ENCODE measurements at regions not wholly inside any gene's neighbourhood (a gene's known extent, or its start where the extent isn't known, plus 50 kb on each side); places are given as distances from the start of the nearest gene placed in this dataset.
"Not testable (repeated sequence)": the region's sequence is repeated elsewhere in the genome, so short reads cannot be mapped to it uniquely, and the experiment has no call there.

- no peak for DNase-seq (ENCODE audit: low read depth)
- TF ChIP-seq, protein P1, sequence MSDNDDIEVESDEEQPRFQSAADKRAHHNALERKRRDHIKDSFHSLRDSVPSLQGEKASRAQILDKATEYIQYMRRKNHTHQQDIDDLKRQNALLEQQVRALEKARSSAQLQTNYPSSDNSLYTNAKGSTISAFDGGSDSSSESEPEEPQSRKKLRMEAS (IDR thresholded peaks at IDR 0.05; ENCODE audit: low read depth, low read length): no peak
- H3K4me3 ChIP-seq (ENCODE audit: low read depth, low read length): no peak overlapping the region
Observed at GRCh38 chr21:30027986-30028385, 88.2 kb upstream of the GRIK1 start.

GRCh38 chr21:30023056-30023455 lies 83.3 kb upstream of the GRIK1 start:
- H3K4me3 ChIP-seq (ENCODE audit: low read depth, low read length); DNase-seq (ENCODE audit: low read depth): not testable (repeated sequence)

- no peak overlapping the region for H3K4me3 ChIP-seq (ENCODE audit: low read depth, low read length)
- no peak for TF ChIP-seq MYC (IDR thresholded peaks at IDR 0.05; ENCODE audit: low read depth, low read length)
- no peak for DNase-seq (ENCODE audit: low read depth)
Observed at GRCh38 chr21:30014886-30015285, 75.1 kb upstream of the GRIK1 start.

- no peak for DNase-seq (ENCODE audit: low read depth)
- TF ChIP-seq MYC (IDR thresholded peaks at IDR 0.05; ENCODE audit: low read depth, low read length) (no peak), CTCF (IDR thresholded peaks at IDR 0.05; ENCODE audit: low read depth, low read length) (no peak), POLR2A (IDR thresholded peaks at IDR 0.05; ENCODE audit: extremely low read depth, insufficient read length) (no peak)
- TF ChIP-seq, protein P1 (IDR thresholded peaks at IDR 0.05; ENCODE audit: low read depth, low read length): no peak
- H3K4me3 ChIP-seq (ENCODE audit: low read depth, low read length): no peak overlapping the region
Observed at GRCh38 chr21:29991624-29992023, 51.8 kb upstream of the GRIK1 start.

GRCh38 chr21:29989634-29990234 lies 49.9 kb upstream of the GRIK1 start:
- no peak for TF ChIP-seq MYC (IDR thresholded peaks at IDR 0.05; ENCODE audit: low read depth, low read length)
- TF ChIP-seq POLR2A (IDR thresholded peaks at IDR 0.05; ENCODE audit: extremely low read depth, insufficient read length): no peak
- TF ChIP-seq, protein P1 (IDR thresholded peaks at IDR 0.05; ENCODE audit: low read depth, low read length): no peak
- TF ChIP-seq CTCF (IDR thresholded peaks at IDR 0.05; ENCODE audit: low read depth, low read length): no peak
- peak; percentile 1 for DNase-seq (ENCODE audit: low read depth)
- H3K4me3 ChIP-seq (ENCODE audit: low read depth, low read length): no peak overlapping the region

All from NB4 (cell line).